HEK293 (cell line): ENCODE measurements at regions not wholly inside any gene's neighbourhood (a gene's known extent, or its start where the extent isn't known, plus 50 kb on each side); places are given as distances from the start of the nearest gene placed in this dataset.

Source experiments
- CTCF ChIA-PET: fragments of 350-600 bp; formaldehyde crosslinking; extraction: SDS; loops from one replicate; lab custom pipeline; 2021; ENCODE audit warnings: antibody characterized with exemption; lab: Yijun Ruan, JAX
- POLR2A ChIA-PET: fragments of 300-600 bp; formaldehyde crosslinking; extraction: SDS; loops from one replicate; lab custom pipeline; 2020; ENCODE audit warnings: antibody characterized with exemption, inconsistent platforms; lab: Yijun Ruan, JAX
- H3K27ac ChIP-seq: fragments of 200-500 bp; sonication (Bioruptor generic); 2 replicates; pipeline ENCODE4 v1.5.1; 2014; ENCODE audit warnings: low read depth, low read length, control low read depth, inconsistent platforms; ENCODE audit errors: extremely low read depth
- H3K36me3 ChIP-seq, 2 experiments: fragments of 200-500 bp in 1 of 2; sonication (Bioruptor generic) in 1 of 2; 1 replicate in 1 of 2; 2 replicates in 1 of 2; pipeline ENCODE4 v1.5.1; 2014 to 2017; ENCODE audit warnings: inconsistent platforms in 2 of 2, low read length in 2 of 2; ENCODE audit not compliant: control insufficient read depth in 2 of 2, insufficient read depth in 1 of 2
- H3K4me1 ChIP-seq: fragments of 200-500 bp; sonication (Bioruptor generic); 2 replicates; pipeline ENCODE4 v1.5.1; 2014; ENCODE audit warnings: mild to moderate bottlenecking, low read length, inconsistent platforms; ENCODE audit not compliant: control insufficient read depth, insufficient read depth
- H3K4me3 ChIP-seq: 2 replicates; pipeline ENCODE4 v1.5.1; 2011; ENCODE audit warnings: low read depth, mild to moderate bottlenecking, control low read depth, low read length, moderate library complexity
- H3K9me3 ChIP-seq: fragments of 200-500 bp; sonication (Bioruptor generic); 2 replicates; pipeline ENCODE4 v1.5.1; 2014; ENCODE audit warnings: low read depth, low read length, inconsistent platforms; ENCODE audit not compliant: control insufficient read depth, insufficient read depth
- AEBP2 ChIP-seq: fragments of 450-650 bp; formaldehyde crosslinking; IDR thresholded peaks from 2 replicates; pipeline ENCODE4 v1.5.1; 2016; ENCODE audit warnings: missing biosample characterization, missing genetic modification characterization, borderline replicate concordance
- FEZF1 ChIP-seq: fragments of 450-650 bp; formaldehyde crosslinking; IDR thresholded peaks from 2 replicates; pipeline ENCODE4 v1.5.1; 2016; ENCODE audit warnings: missing biosample characterization, missing genetic modification characterization
- KLF1 ChIP-seq: fragments of 450-650 bp; formaldehyde crosslinking; IDR thresholded peaks from 2 replicates; pipeline ENCODE4 v1.5.1; 2016; ENCODE audit warnings: missing biosample characterization, missing genetic modification characterization
- KLF7 ChIP-seq: fragments of 450-650 bp; formaldehyde crosslinking; IDR thresholded peaks from 2 replicates; pipeline ENCODE4 v1.5.1; 2016; ENCODE audit warnings: missing biosample characterization, missing genetic modification characterization, borderline replicate concordance
- MEIS1 ChIP-seq: sonication (generic); formaldehyde crosslinking; IDR thresholded peaks from 2 replicates; pipeline ENCODE4 v1.8.1; 2022; ENCODE audit warnings: missing genetic modification reagents, mild to moderate bottlenecking, borderline replicate concordance
- PATZ1 ChIP-seq: fragments of 450-650 bp; formaldehyde crosslinking; IDR thresholded peaks from 2 replicates; pipeline ENCODE4 v1.5.1; 2016; ENCODE audit warnings: missing biosample characterization, missing genetic modification characterization
- PRDM6 ChIP-seq: fragments of 450-650 bp; formaldehyde crosslinking; IDR thresholded peaks from 2 replicates; pipeline ENCODE4 v1.5.1; 2017; ENCODE audit warnings: missing biosample characterization, missing genetic modification characterization
- SCRT2 ChIP-seq: fragments of 450-650 bp; formaldehyde crosslinking; IDR thresholded peaks from 2 replicates; pipeline ENCODE4 v1.5.1; 2016; ENCODE audit warnings: missing biosample characterization, missing genetic modification characterization
- SP7 ChIP-seq: fragments of 450-650 bp; formaldehyde crosslinking; IDR thresholded peaks from 2 replicates; pipeline ENCODE4 v1.5.1; 2016; ENCODE audit warnings: missing biosample characterization, missing genetic modification characterization
- ZBTB48 ChIP-seq: fragments of 450-650 bp; formaldehyde crosslinking; IDR thresholded peaks from 2 replicates; pipeline ENCODE4 v1.5.1; 2016; ENCODE audit warnings: missing biosample characterization, missing genetic modification characterization
- ZBTB8A ChIP-seq: fragments of 450-650 bp; formaldehyde crosslinking; IDR thresholded peaks from 2 replicates; pipeline ENCODE4 v1.5.1; 2016; ENCODE audit warnings: missing biosample characterization, missing genetic modification characterization
- ZFP3 ChIP-seq: fragments of 450-650 bp; formaldehyde crosslinking; IDR thresholded peaks from 2 replicates; pipeline ENCODE4 v1.5.1; 2016; ENCODE audit warnings: low read depth, missing biosample characterization, missing genetic modification characterization
- ZNF169 ChIP-seq: fragments of 450-650 bp; formaldehyde crosslinking; IDR thresholded peaks from 2 replicates; pipeline ENCODE4 v1.5.1; 2016; ENCODE audit warnings: missing biosample characterization, missing genetic modification characterization
- ZNF24 ChIP-seq: fragments of 450-650 bp; formaldehyde crosslinking; IDR thresholded peaks from 2 replicates; pipeline ENCODE4 v1.5.1; 2016; ENCODE audit warnings: missing biosample characterization, missing genetic modification characterization
- ZNF274 ChIP-seq, 2 experiments: fragments of 200-500 bp in 1 of 2; fragments of 450-650 bp in 1 of 2; sonication (Bioruptor generic) in 1 of 2; formaldehyde crosslinking in 1 of 2; IDR thresholded peaks; 2 replicates each; pipeline versions ENCODE4 v1.5.1 to v1.6.1; 2014 to 2016; ENCODE audit warnings: borderline replicate concordance in 1 of 2, inconsistent platforms in 1 of 2, low read length in 1 of 2, missing biosample characterization in 1 of 2, missing genetic modification characterization in 1 of 2
- ZNF280D ChIP-seq: fragments of 450-650 bp; formaldehyde crosslinking; IDR thresholded peaks from 2 replicates; pipeline ENCODE4 v1.5.1; 2016; ENCODE audit warnings: missing biosample characterization, missing genetic modification characterization
- ZNF311 ChIP-seq: fragments of 450-650 bp; formaldehyde crosslinking; IDR thresholded peaks from 2 replicates; pipeline ENCODE4 v1.5.1; 2017; ENCODE audit warnings: missing biosample characterization, missing genetic modification characterization, borderline replicate concordance
- ZNF335 ChIP-seq: fragments of 450-650 bp; formaldehyde crosslinking; conservative IDR thresholded peaks from 2 replicates; pipeline ENCODE4 v1.5.1; 2016; ENCODE audit warnings: missing biosample characterization, missing genetic modification characterization
- ZNF48 ChIP-seq: fragments of 450-650 bp; formaldehyde crosslinking; IDR thresholded peaks from 2 replicates; pipeline ENCODE4 v1.5.1; 2016; ENCODE audit warnings: missing biosample characterization, missing genetic modification characterization
- ZNF548 ChIP-seq: fragments of 450-650 bp; formaldehyde crosslinking; IDR thresholded peaks from 2 replicates; pipeline ENCODE4 v1.5.1; 2016; ENCODE audit warnings: missing biosample characterization, missing genetic modification characterization
- ZNF704 ChIP-seq: fragments of 450-650 bp; formaldehyde crosslinking; IDR thresholded peaks from 2 replicates; pipeline ENCODE4 v1.5.1; 2016; ENCODE audit warnings: missing biosample characterization, missing genetic modification characterization

- no peak for TF ChIP-seq ZBTB8A
Observed at GRCh38 chr15:85984241-85984640, 95.4 kb upstream of the AGBL1 start (continued).

- Histone ChIP-seq H3K4me3 (no peak overlapping the region), H3K9me3 (no peaks in the 10 kb centered on the region), H3K36me3 (no peaks in the 10 kb centered on the region), H3K4me1 (no peaks in the 10 kb centered on the region), H3K27ac (no peak overlapping the region)
- POLR2A ChIA-PET, result no interaction called here
- no peak for TF ChIP-seq ZFP3
- TF ChIP-seq ZNF169 (tag by site-specific recombination), result no peak
- no peak for TF ChIP-seq SP7
- no peak for TF ChIP-seq FEZF1
- TF ChIP-seq ZNF548 (tag by site-specific recombination), result no peak
- TF ChIP-seq ZNF24 (tag by site-specific recombination), result no peak
- TF ChIP-seq SCRT2 (tag by site-specific recombination), result no peak
- CTCF ChIA-PET, result no interaction called here
Observed at GRCh38 chr15:85986116-85986515, 93.6 kb upstream of the AGBL1 start.

GRCh38 chr15:85986741-85987140 lies 92.9 kb upstream of the AGBL1 start:
- TF ChIP-seq KLF1 (tag by site-specific recombination) (no peak), ZNF280D (tag by site-specific recombination) (no peak), KLF7 (tag by site-specific recombination) (no peak), ZNF274 (IDR thresholded peaks at IDR 0.05; ENCODE audit: low read length) (no peak), ZNF274 (tag by site-specific recombination; IDR thresholded peaks at IDR 0.05; ENCODE audit: borderline replicate concordance) (no peak), ZNF48 (tag by site-specific recombination) (no peak), ZNF311 (no peak), AEBP2 (no peak), PATZ1 (tag by site-specific recombination) (no peak), MEIS1 (CRISPR knock-in tag) (no peak), ZNF335 (tag by site-specific recombination) (no peak), PRDM6 (tag by site-specific recombination) (no peak), ZNF704 (tag by site-specific recombination) (no peak), ZBTB48 (no peak)
- ChIA-PET CTCF (no interaction called here), POLR2A (no interaction called here)
- no peak overlapping the region for H3K27ac ChIP-seq
- H3K4me1 ChIP-seq, result no peaks in the 10 kb centered on the region
- H3K4me3 ChIP-seq, result no peak overlapping the region
- H3K9me3 ChIP-seq, result no peaks in the 10 kb centered on the region
- H3K36me3 ChIP-seq, result no peaks in the 10 kb centered on the region
